ENCODE measurements at regions not wholly inside any gene's neighbourhood (a gene's known extent, or its start where the extent isn't known, plus 50 kb on each side); places are given as distances from the start of the nearest gene placed in this dataset.

- no peak for DNase-seq
- Histone ChIP-seq H3K27me3 (no peaks in the 10 kb centered on the region), H3K36me3 (no peaks in the 10 kb centered on the region), H3K9me3 (no peaks in the 10 kb centered on the region), H3K27ac (no peak overlapping the region), H3K4me1 (ENCODE audit: insufficient read depth) (no peaks in the 10 kb centered on the region), H3K4me3 (no peak overlapping the region)
- TF ChIP-seq POLR2A (IDR thresholded peaks at IDR 0.05): no peak
- TF ChIP-seq EP300 (IDR thresholded peaks at IDR 0.05): no peak
- TF ChIP-seq CTCF (IDR thresholded peaks at IDR 0.05): no peak
- 67 to 100% (median 94%) methylated on average over 2 of the region's 2 CpGs for WGBS, 3 donors
- intact Hi-C loops (cut with DNase I): no loop called here
Observed at GRCh38 chr13:38017320-38017719, 147.7 kb upstream of the TRPC4 start.

GRCh38 chr13:38013676-38014075, 144.1 kb upstream of the TRPC4 start:
- H3K9me3 ChIP-seq: no peaks in the 10 kb centered on the region
- no peak overlapping the region for H3K4me3 ChIP-seq
- 93 to 96% (median 94%) methylated on average over 1 of the region's 1 CpG for WGBS, 3 donors
- no peaks in the 10 kb centered on the region for H3K36me3 ChIP-seq
- no peaks in the 10 kb centered on the region for H3K4me1 ChIP-seq (ENCODE audit: insufficient read depth)
- TF ChIP-seq EP300 (IDR thresholded peaks at IDR 0.05) (no peak), POLR2A (IDR thresholded peaks at IDR 0.05) (no peak), CTCF (IDR thresholded peaks at IDR 0.05) (no peak)
- intact Hi-C loops (cut with DNase I): no loop called here
- H3K27me3 ChIP-seq: no peaks in the 10 kb centered on the region
- H3K27ac ChIP-seq: no peak overlapping the region
- no peak for DNase-seq

DNA sequence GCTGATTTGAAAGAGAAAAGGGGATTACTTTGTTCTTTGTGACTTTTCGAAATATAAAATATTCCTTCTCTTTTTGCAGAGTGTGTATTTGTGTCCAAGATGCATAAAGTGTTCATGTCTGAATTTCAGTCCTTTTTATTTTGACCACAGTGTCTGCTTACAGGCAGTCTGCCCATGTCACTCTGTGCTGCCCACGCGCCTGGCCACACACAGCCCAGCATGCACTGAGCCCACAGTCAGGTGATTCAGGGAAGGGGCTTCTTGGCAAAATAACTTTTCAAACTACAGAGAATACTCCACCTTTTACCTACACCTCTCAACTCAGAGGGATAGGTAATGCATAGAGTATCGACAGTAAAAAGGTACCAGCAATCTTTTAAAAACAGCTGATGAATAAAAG, 142.5 kb upstream of the TRPC4 start:
- Histone ChIP-seq H3K9me3 (no peaks in the 10 kb centered on the region), H3K36me3 (no peaks in the 10 kb centered on the region), H3K4me1 (ENCODE audit: insufficient read depth) (no peaks in the 10 kb centered on the region), H3K27ac (no peak overlapping the region), H3K4me3 (no peak overlapping the region), H3K27me3 (no peaks in the 10 kb centered on the region)
- TF ChIP-seq CTCF (IDR thresholded peaks at IDR 0.05): no peak
- TF ChIP-seq EP300 (IDR thresholded peaks at IDR 0.05): no peak
- TF ChIP-seq POLR2A (IDR thresholded peaks at IDR 0.05): no peak
- 91 to 93% (median 93%) methylated on average over 4 of the region's 4 CpGs for WGBS, 3 donors
- intact Hi-C loops (cut with DNase I): no loop called here
- no peak for DNase-seq

GRCh38 chr13:38008636-38009035, 139.1 kb upstream of the TRPC4 start:
- Histone ChIP-seq H3K4me1 (ENCODE audit: insufficient read depth) (no peaks in the 10 kb centered on the region), H3K27me3 (no peaks in the 10 kb centered on the region), H3K4me3 (no peak overlapping the region), H3K36me3 (no peaks in the 10 kb centered on the region), H3K27ac (no peak overlapping the region), H3K9me3 (no peaks in the 10 kb centered on the region)
- WGBS, 3 donors: 49 to 53% (median 53%) methylated on average over 3 of the region's 3 CpGs
- TF ChIP-seq CTCF (IDR thresholded peaks at IDR 0.05): no peak
- TF ChIP-seq EP300 (IDR thresholded peaks at IDR 0.05): no peak
- no peak for TF ChIP-seq POLR2A (IDR thresholded peaks at IDR 0.05)
- no peak for DNase-seq
- intact Hi-C loops (cut with DNase I): no loop called here

DNA sequence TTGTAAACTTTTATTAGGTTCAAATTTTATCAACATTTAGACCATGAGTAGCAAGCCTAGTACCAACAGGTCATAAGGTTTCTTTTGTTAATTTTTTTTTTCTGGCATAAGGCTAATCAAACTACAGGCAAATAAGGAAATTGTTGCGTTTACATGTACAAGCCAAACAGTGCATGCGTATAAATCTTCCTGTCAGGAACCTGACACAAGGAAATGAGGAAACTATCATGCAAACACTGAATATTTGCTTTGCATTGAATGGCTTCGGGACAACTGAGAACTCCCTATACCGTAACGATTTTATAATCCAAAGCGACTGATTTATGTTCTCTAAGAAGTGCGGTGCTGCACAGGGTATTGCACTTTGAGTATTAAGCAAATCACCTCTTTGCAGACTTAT, 133.0 kb upstream of the TRPC4 start:
- Histone ChIP-seq H3K27ac (no peak overlapping the region), H3K4me3 (no peak overlapping the region), H3K4me1 (ENCODE audit: insufficient read depth) (no peaks in the 10 kb centered on the region), H3K9me3 (no peaks in the 10 kb centered on the region), H3K36me3 (no peaks in the 10 kb centered on the region), H3K27me3 (no peaks in the 10 kb centered on the region)
- DNase-seq: no peak
- 63 to 81% (median 81%) methylated on average over 7 of the region's 7 CpGs for WGBS, 3 donors
- intact Hi-C loops (cut with DNase I): no loop called here
- TF ChIP-seq CTCF (IDR thresholded peaks at IDR 0.05): no peak
- TF ChIP-seq POLR2A (IDR thresholded peaks at IDR 0.05): no peak
- TF ChIP-seq EP300 (IDR thresholded peaks at IDR 0.05): no peak
